ENCODE measurements at regions not wholly inside any gene's neighbourhood (a gene's known extent, or its start where the extent isn't known, plus 50 kb on each side); places are given as distances from the start of the nearest gene placed in this dataset.
A peak's percentile ranks its signal among the peaks of the same experiment; 100 is the strongest.

- no peak for DNase-seq
Observed at GRCh38 chr11:116234989-116235568, 537.7 kb downstream of the BUD13 start.

- DNase-seq = no peak
Observed at GRCh38 chr11:116233561-116233960, 539.2 kb downstream of the BUD13 start.

- no peak for DNase-seq
Observed at GRCh38 chr11:116232364-116232828, 540.4 kb downstream of the BUD13 start.

GRCh38 chr11:116231543-116231942, 541.2 kb downstream of the BUD13 start:
- DNase-seq = no peak

- DNase-seq = no peak
Observed at GRCh38 chr11:116230438-116230837, 542.3 kb downstream of the BUD13 start.

- DNase-seq = no peak
Observed at GRCh38 chr11:116229236-116229970, 543.4 kb downstream of the BUD13 start.

GRCh38 chr11:116226731-116227130, 546.1 kb downstream of the BUD13 start:
- DNase-seq = no peak

- DNase-seq = no peak
Observed at GRCh38 chr11:116225784-116226585, 546.8 kb downstream of the BUD13 start.

GRCh38 chr11:116225236-116225635, 547.6 kb downstream of the BUD13 start:
- DNase-seq = no peak

GRCh38 chr11:116224889-116225200, 547.9 kb downstream of the BUD13 start:
- DNase-seq = no peak

- DNase-seq = peak; percentile 71
Observed at GRCh38 chr11:116224154-116224888, 548.5 kb downstream of the BUD13 start.

GRCh38 chr11:116221351-116221750, 551.4 kb downstream of the BUD13 start:
- no peak for DNase-seq

GRCh38 chr11:116219171-116219635, 553.6 kb downstream of the BUD13 start:
- no peak for DNase-seq

- DNase-seq = no peak
Observed at GRCh38 chr11:116217441-116217840, 555.3 kb downstream of the BUD13 start.

GRCh38 chr11:116217006-116217405, 555.8 kb downstream of the BUD13 start:
- DNase-seq = peak; percentile 67

GRCh38 chr11:116215471-116216113, 557.2 kb downstream of the BUD13 start:
- peak; percentile 5 for DNase-seq

GRCh38 chr11:116211147-116211546, 561.6 kb downstream of the BUD13 start:
- no peak for DNase-seq

GRCh38 chr11:116210663-116211062, 562.1 kb downstream of the BUD13 start:
- DNase-seq = no peak

GRCh38 chr11:116209255-116209654, 563.5 kb downstream of the BUD13 start:
- no peak for DNase-seq

GRCh38 chr11:116207421-116208141, 565.2 kb downstream of the BUD13 start:
- no peak for DNase-seq

GRCh38 chr11:116207019-116207418, 565.8 kb downstream of the BUD13 start:
- DNase-seq = no peak

- no peak for DNase-seq
Observed at GRCh38 chr11:116202922-116203321, 569.9 kb downstream of the BUD13 start.

All from hematopoietic multipotent progenitor cell treated with erythropoietin and hydrocortisone succinate and interleukin-3 and kit ligand, for 6 days (in vitro differentiated cells).